DND-41 (cell line): ENCODE measurements at regions not wholly inside any gene's neighbourhood (a gene's known extent, or its start where the extent isn't known, plus 50 kb on each side); places are given as distances from the start of the nearest gene placed in this dataset.

Experiments
- ATAC-seq: fragments of 200-7000 bp; cut with Tn5 transposase; 3 replicates; pipeline ENCODE4 v1.9.1; 2021; ENCODE audit warnings: low read depth; ENCODE audit not compliant: insufficient read depth
- DNase-seq: peaks from one replicate; pipeline ENCODE4 v3.0.0-alpha.2; 2020
- H2AFZ ChIP-seq: 2 replicates; pipeline ENCODE4 v1.6.0; 2012; ENCODE audit warnings: low read depth, low read length
- H3K27ac ChIP-seq: 2 replicates; pipeline ENCODE4 v1.5.1; 2012; ENCODE audit warnings: low read length, inconsistent platforms
- H3K27me3 ChIP-seq: fragments of 200-600 bp; sonication (generic); 2 replicates; pipeline ENCODE4 v1.6.0; 2012; ENCODE audit warnings: low read length, mild to moderate bottlenecking, inconsistent platforms; ENCODE audit not compliant: insufficient read depth, poor library complexity
- H3K36me3 ChIP-seq: 2 replicates; pipeline ENCODE4 v1.5.1; 2012; ENCODE audit warnings: low read length, inconsistent platforms; ENCODE audit not compliant: insufficient read depth
- H3K4me1 ChIP-seq: 2 replicates; pipeline ENCODE4 v1.5.1; 2012; ENCODE audit warnings: mild to moderate bottlenecking, low read length; ENCODE audit not compliant: insufficient read depth
- H3K4me2 ChIP-seq: 2 replicates; pipeline ENCODE4 v1.6.0; 2012; ENCODE audit warnings: mild to moderate bottlenecking, moderate library complexity, low read length, inconsistent platforms; ENCODE audit not compliant: insufficient read depth
- H3K4me3 ChIP-seq, 2 experiments: fragments of 200-600 bp in 1 of 2; shearing (Covaris generic) in 1 of 2; 2 replicates each; pipeline ENCODE4 v1.5.1; 2012 to 2016; ENCODE audit warnings: inconsistent platforms in 2 of 2, low read length in 2 of 2, mild to moderate bottlenecking in 2 of 2, low read depth in 1 of 2, moderate library complexity in 1 of 2
- H3K79me2 ChIP-seq: 2 replicates; pipeline ENCODE4 v1.6.0; 2012; ENCODE audit warnings: low read length, inconsistent platforms; ENCODE audit not compliant: insufficient read depth
- H3K9ac ChIP-seq: 2 replicates; pipeline ENCODE4 v1.6.0; 2012; ENCODE audit warnings: low read depth, mild to moderate bottlenecking, inconsistent platforms, low read length, moderate library complexity
- H3K9me3 ChIP-seq: 2 replicates; pipeline ENCODE4 v1.5.1; 2012; ENCODE audit warnings: low read length, moderate library complexity, mild to moderate bottlenecking, inconsistent platforms; ENCODE audit not compliant: insufficient read depth, severe bottlenecking
- H4K20me1 ChIP-seq: 2 replicates; pipeline ENCODE4 v1.6.0; 2012; ENCODE audit warnings: low read length; ENCODE audit not compliant: insufficient read depth
- EZH2 ChIP-seq: IDR thresholded peaks from 3 replicates; pipeline ENCODE4 v1.6.1; 2012; ENCODE audit warnings: borderline replicate concordance, low read depth, mild to moderate bottlenecking, moderate library complexity, low read length, inconsistent platforms; ENCODE audit not compliant: severe bottlenecking
- TF ChIP-seq, protein P1 (sequence below): IDR thresholded peaks from 2 replicates; pipeline ENCODE4 v1.5.1; 2012; ENCODE audit warnings: borderline replicate concordance, low read length, moderate library complexity, mild to moderate bottlenecking; ENCODE audit not compliant: poor library complexity, severe bottlenecking; ENCODE audit errors: extremely low read depth

DNA sequence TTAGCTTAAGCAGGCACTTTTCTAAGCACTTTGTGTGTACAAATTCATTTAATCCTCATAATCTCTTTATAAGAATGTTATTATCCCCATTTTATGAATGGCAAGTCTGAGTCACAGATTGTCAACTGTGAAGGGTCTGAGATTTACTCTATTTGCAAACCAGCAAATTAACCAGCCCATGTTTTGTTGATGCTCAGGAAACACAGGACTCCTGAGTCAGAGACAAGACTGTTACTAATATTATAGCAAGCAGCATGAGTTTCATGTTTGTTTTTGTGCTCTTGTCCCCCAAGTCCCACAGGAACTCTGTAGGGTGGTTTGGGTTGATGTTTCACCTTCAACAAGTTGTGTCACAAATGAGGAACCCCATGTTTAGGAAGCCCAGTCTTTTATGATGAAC lies 182.0 kb upstream of the PPP1R3A start:
- H3K79me2 ChIP-seq = no peaks in the 10 kb centered on the region
- H3K4me1 ChIP-seq = no peaks in the 10 kb centered on the region
- H3K27ac ChIP-seq = no peak overlapping the region
- TF ChIP-seq EZH2 = no peak
- TF ChIP-seq, protein P1, sequence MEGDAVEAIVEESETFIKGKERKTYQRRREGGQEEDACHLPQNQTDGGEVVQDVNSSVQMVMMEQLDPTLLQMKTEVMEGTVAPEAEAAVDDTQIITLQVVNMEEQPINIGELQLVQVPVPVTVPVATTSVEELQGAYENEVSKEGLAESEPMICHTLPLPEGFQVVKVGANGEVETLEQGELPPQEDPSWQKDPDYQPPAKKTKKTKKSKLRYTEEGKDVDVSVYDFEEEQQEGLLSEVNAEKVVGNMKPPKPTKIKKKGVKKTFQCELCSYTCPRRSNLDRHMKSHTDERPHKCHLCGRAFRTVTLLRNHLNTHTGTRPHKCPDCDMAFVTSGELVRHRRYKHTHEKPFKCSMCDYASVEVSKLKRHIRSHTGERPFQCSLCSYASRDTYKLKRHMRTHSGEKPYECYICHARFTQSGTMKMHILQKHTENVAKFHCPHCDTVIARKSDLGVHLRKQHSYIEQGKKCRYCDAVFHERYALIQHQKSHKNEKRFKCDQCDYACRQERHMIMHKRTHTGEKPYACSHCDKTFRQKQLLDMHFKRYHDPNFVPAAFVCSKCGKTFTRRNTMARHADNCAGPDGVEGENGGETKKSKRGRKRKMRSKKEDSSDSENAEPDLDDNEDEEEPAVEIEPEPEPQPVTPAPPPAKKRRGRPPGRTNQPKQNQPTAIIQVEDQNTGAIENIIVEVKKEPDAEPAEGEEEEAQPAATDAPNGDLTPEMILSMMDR = no peak
- H4K20me1 ChIP-seq = no peaks in the 10 kb centered on the region
- H3K4me3 ChIP-seq = no peak overlapping the region
- H2AFZ ChIP-seq = no peak overlapping the region
- H3K9ac ChIP-seq = no peak overlapping the region
- no peak for ATAC-seq
- H3K27me3 ChIP-seq = no peaks in the 10 kb centered on the region
- no peaks in the 10 kb centered on the region for H3K9me3 ChIP-seq
- DNase-seq = no peak
- H3K4me2 ChIP-seq = no peak overlapping the region
- H3K36me3 ChIP-seq = no peaks in the 10 kb centered on the region

DNA sequence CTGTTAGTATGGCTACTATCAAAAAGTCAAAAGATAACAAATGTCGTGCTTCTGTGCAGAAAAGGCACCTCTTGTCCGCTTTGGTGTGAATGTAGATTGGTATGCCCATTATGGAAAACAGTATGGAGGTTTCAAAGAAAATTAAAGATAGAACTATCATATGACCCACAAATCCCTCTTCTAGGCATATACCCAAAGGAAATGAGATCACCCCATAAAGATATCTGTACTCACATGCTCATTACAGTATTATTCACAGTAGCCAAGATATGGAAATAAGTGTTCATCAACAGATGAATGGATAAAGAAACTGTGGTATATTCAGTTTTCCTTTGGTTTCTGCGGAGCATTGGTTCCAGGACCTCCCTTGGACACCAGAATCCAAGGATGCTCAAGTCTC lies 180.5 kb upstream of the PPP1R3A start:
- Histone ChIP-seq H3K36me3 (no peaks in the 10 kb centered on the region), H3K4me2 (no peak overlapping the region), H3K4me1 (no peaks in the 10 kb centered on the region), H3K9me3 (no peaks in the 10 kb centered on the region), H3K4me3 (no peak overlapping the region), H2AFZ (no peak overlapping the region), H3K27me3 (no peaks in the 10 kb centered on the region), H3K79me2 (no peaks in the 10 kb centered on the region), H3K27ac (no peak overlapping the region), H3K9ac (no peak overlapping the region), H4K20me1 (no peaks in the 10 kb centered on the region)
- DNase-seq (no peak), ATAC-seq (no peak)
- TF ChIP-seq EZH2 = no peak
- TF ChIP-seq, protein P1 = no peak

DNA sequence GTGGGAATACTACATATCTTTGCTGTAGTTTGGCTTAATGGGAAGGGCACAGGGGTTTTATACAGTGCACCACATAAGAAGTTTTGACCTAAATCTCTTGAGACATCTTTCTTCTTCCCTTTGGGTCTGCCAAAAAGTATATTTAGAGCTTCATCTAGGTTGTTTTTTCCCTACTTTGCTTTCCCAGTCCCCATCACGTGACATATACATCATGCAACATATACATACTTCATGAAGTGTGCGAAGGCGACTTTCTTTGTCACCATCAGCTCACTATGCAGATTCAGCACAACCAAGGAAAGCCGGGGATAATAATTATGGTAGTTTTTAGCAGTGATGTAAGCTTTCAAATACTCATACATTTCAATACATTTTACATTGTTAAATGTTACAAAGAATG lies 177.1 kb upstream of the PPP1R3A start:
- ATAC-seq = no peak
- no peak for DNase-seq
- H3K36me3 ChIP-seq = no peaks in the 10 kb centered on the region
- H3K27ac ChIP-seq = no peak overlapping the region
- H3K4me1 ChIP-seq = no peaks in the 10 kb centered on the region
- no peaks in the 10 kb centered on the region for H3K79me2 ChIP-seq
- no peak overlapping the region for H3K9ac ChIP-seq
- H3K4me2 ChIP-seq = no peak overlapping the region
- H2AFZ ChIP-seq = no peak overlapping the region
- H4K20me1 ChIP-seq = no peaks in the 10 kb centered on the region
- TF ChIP-seq, protein P1 = no peak
- TF ChIP-seq EZH2 = no peak
- H3K27me3 ChIP-seq = no peaks in the 10 kb centered on the region
- no peak overlapping the region for H3K4me3 ChIP-seq
- H3K9me3 ChIP-seq = no peaks in the 10 kb centered on the region

DNA sequence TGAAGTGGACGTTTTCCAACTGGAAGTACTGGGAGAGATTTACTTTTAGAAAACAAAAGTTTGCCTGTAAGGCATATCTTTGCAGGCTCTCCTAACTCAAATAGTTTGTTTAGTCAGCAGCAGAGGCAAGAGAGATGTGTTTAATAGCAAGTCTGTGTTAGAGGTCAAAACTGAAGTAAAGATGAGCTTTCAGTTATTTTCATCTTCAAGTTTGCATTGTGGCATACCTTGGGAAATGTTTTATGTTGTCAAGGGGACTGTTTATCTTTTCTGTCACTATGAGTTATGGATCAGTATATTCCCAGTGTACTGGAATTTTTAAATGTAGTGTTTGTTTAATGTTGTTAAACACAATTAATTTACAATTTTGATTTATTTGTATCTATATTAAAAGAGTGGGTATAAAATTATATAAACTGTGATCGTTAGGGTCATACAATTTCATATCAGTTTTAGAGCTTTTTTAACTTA lies 169.7 kb upstream of the PPP1R3A start:
- no peak for DNase-seq
- no peak for TF ChIP-seq EZH2
- TF ChIP-seq, protein P1 = no peak
- H3K27me3 ChIP-seq = no peaks in the 10 kb centered on the region
- no peaks in the 10 kb centered on the region for H3K4me1 ChIP-seq
- H3K27ac ChIP-seq = no peak overlapping the region
- no peak overlapping the region for H3K4me2 ChIP-seq
- H4K20me1 ChIP-seq = no peaks in the 10 kb centered on the region
- H3K9ac ChIP-seq = no peak overlapping the region
- H3K9me3 ChIP-seq = no peaks in the 10 kb centered on the region
- no peak overlapping the region for H2AFZ ChIP-seq
- no peak overlapping the region for H3K4me3 ChIP-seq
- no peaks in the 10 kb centered on the region for H3K79me2 ChIP-seq
- H3K36me3 ChIP-seq = no peaks in the 10 kb centered on the region
- ATAC-seq = no peak
